Activated naive CD8-positive, alpha-beta T cell treated with anti-CD3 and anti-CD28 coated beads, Interleukin-2, amount 10 ng/mL, durations not matched to agents 7 days and 5 days (primary cell): ENCODE measurements at regions not wholly inside any gene's neighbourhood (a gene's known extent, or its start where the extent isn't known, plus 50 kb on each side); places are given as distances from the start of the nearest gene placed in this dataset.

Source experiments
- ATAC-seq: fragments of 150-1000 bp; cut with Tn5 transposase; one replicate; pipeline ENCODE4 v1.10.0; 2021; ENCODE audit warnings: low read depth, moderate library complexity
- POLR2A ChIA-PET: fragments of 350-600 bp; sonication (Branson Sonifier 250); formaldehyde crosslinking; loops from one replicate; lab custom pipeline; 2021; ENCODE audit warnings: antibody characterized with exemption; lab: Charles Lee
- DNase-seq: peaks from one replicate; pipeline ENCODE4 v3.0.0; 2021
- H3K27ac Mint-ChIP-seq: one replicate; pipeline ENCODE4 v1.8.0; 2022; ENCODE audit warnings: mild to moderate bottlenecking, mixed read lengths
- H3K27me3 Mint-ChIP-seq: one replicate; pipeline ENCODE4 v1.8.0; 2022; ENCODE audit warnings: mild to moderate bottlenecking, moderate library complexity, mixed read lengths
- H3K36me3 Mint-ChIP-seq: one replicate; pipeline ENCODE4 v1.8.0; 2021; ENCODE audit warnings: mild to moderate bottlenecking, mixed read lengths
- H3K4me1 Mint-ChIP-seq: one replicate; pipeline ENCODE4 v1.8.0; 2021; ENCODE audit warnings: mixed read lengths
- H3K4me3 Mint-ChIP-seq: one replicate; pipeline ENCODE4 v1.8.0; 2022; ENCODE audit warnings: mild to moderate bottlenecking, moderate library complexity, mixed read lengths
- H3K9me3 Mint-ChIP-seq: one replicate; pipeline ENCODE4 v1.8.0; 2021; ENCODE audit warnings: mixed read lengths

GRCh38 chrX:69263251-69263820 is 98.1 kb upstream of the PJA1 start:
- ATAC-seq (no peak), DNase-seq (no peak)
- POLR2A ChIA-PET, result no interaction called here
- no peaks in the 10 kb centered on the region for H3K4me1 Mint-ChIP-seq
- H3K9me3 Mint-ChIP-seq, result no peaks in the 10 kb centered on the region
- no peak overlapping the region for H3K4me3 Mint-ChIP-seq
- H3K36me3 Mint-ChIP-seq, result no peaks in the 10 kb centered on the region
- peaks cover 11% of the 10 kb centered on the region for H3K27me3 Mint-ChIP-seq
- H3K27ac Mint-ChIP-seq, result no peak overlapping the region

DNA sequence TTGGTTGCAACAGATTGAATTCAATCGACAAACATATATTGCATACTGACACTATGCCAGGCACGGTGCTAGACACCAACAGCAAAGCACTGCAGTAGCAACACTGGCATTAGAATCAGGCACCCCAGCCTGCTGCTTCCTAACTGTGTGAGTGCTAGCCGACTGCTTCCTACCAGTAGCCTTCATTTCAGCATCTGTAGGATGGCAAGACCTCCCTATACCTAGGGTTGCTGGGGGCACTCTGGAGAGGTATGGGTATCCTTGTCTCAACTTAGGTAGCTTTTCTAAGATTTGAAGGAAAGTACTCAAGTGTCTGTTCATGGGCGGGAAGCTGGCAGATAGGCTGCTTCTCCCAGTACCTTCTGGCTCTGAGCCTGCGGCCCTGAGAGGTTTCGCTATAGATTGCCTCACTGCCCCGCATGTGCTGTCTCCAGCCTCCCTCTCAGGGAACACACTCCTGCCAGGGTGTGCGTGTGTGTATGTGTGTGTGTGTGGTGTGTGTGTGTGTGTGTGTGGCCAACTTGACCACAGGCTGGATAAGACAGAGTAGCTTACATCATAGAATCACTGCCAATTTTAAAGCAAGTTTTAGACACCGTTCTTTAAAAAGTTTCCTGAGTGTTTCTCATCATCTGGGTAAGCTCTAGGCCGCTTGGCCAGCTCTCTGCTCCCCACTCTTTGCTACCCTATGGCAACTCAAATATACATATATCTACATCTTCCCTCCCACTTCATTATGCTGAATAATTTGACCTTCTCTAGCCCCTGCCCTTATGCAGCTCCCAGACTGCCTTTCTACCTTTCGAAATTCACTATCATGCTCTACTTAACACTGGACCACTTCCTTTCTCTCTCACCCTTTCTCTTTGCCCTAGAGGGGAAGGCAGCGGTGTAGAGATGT is 97.0 kb upstream of the PJA1 start:
- POLR2A ChIA-PET, result no interaction called here
- Mint-ChIP-seq H3K27ac (no peak overlapping the region), H3K27me3 (peaks cover 11% of the 10 kb centered on the region), H3K4me1 (no peaks in the 10 kb centered on the region), H3K9me3 (no peaks in the 10 kb centered on the region), H3K4me3 (no peak overlapping the region), H3K36me3 (no peaks in the 10 kb centered on the region)
- no peak for ATAC-seq
- no peak for DNase-seq

- H3K4me3 Mint-ChIP-seq, result no peak overlapping the region
- no peaks in the 10 kb centered on the region for H3K9me3 Mint-ChIP-seq
- no peaks in the 10 kb centered on the region for H3K36me3 Mint-ChIP-seq
- H3K27me3 Mint-ChIP-seq, result peaks cover 11% of the 10 kb centered on the region
- DNase-seq (no peak), ATAC-seq (no peak)
- no peaks in the 10 kb centered on the region for H3K4me1 Mint-ChIP-seq
- POLR2A ChIA-PET, result no interaction called here
- H3K27ac Mint-ChIP-seq, result no peak overlapping the region
These were observed 94.9 kb upstream of the PJA1 start for GRCh38 chrX:69260169-69260568.

DNA sequence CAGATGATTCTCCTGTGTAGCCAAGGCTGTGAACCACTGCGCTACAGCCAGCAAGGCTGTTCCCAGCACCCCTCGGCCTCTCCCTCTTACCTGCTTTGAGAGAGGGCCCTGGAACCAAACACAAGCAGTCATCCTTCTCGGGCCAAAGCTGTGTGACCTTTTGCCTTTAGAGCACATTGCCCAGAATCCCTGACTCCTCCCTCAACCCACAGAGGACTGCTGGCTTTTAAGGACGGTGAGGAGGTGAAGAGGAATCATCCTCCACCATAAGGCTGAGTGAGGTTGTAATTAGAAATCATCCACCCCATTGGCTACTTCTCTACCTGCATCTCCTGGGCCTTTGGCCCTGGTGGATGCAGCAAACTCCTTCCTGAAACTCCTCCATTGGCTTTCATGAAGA is 93.6 kb upstream of the PJA1 start:
- H3K27me3 Mint-ChIP-seq, result peaks cover 10% of the 10 kb centered on the region

DNA sequence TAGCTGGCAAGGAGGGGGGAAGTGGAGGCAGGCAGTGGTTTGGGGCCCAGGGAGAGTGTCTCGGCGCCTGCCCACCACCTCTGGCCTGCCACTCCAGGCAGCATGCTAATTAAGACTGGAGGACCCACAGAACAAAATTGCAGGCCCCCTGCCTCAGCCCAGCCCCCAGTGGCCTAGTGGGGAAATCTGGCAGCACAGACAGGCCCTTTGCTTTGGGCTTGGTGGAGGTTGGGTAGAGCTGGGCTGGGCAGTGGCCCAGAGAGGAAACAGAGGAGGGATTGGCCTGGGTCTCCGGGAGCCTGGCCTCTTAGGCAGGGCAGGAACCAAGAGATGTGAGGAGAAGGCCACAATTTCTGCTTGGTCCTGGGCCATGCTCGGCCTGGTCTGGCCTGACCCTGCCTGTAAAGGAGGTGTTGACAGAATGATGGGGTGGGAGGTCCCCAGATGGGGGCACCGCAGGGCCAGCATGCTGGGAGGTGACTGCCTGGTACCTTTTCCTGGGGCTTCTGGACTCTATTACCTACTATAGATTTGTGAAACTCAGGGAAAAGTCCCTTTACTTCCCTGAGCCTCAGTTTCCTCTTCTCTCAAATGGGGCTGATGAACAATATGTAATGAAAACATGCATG is 92.4 kb upstream of the PJA1 start:
- DNase-seq (no peak), ATAC-seq (no peak)
- no peaks in the 10 kb centered on the region for H3K9me3 Mint-ChIP-seq
- no peak overlapping the region for H3K27ac Mint-ChIP-seq
- no peaks in the 10 kb centered on the region for H3K4me1 Mint-ChIP-seq
- H3K4me3 Mint-ChIP-seq, result no peak overlapping the region
- H3K27me3 Mint-ChIP-seq, result peaks cover 2% of the 10 kb centered on the region
- POLR2A ChIA-PET, result no interaction called here
- H3K36me3 Mint-ChIP-seq, result no peaks in the 10 kb centered on the region

More for the DNA sequence above, 93.6 kb upstream of the PJA1 start:
- Mint-ChIP-seq H3K27ac (no peak overlapping the region), H3K36me3 (no peaks in the 10 kb centered on the region), H3K9me3 (no peaks in the 10 kb centered on the region), H3K4me1 (no peaks in the 10 kb centered on the region), H3K4me3 (no peak overlapping the region)
- no peak for ATAC-seq
- POLR2A ChIA-PET, result no interaction called here
- DNase-seq, result no peak

DNA sequence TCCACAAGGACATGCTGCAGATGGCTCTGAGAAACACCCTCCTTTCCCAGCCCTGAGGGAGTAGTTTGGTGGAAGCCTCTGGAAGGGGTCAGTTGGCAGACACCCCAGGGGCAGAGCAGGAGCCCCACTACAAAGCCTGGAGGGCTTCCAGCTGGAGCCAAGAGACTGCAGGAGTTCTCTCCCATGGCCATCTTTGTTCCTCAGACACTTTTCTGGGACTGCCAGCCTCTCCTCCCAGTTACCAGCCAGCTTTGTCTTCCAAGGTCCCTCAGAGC is 91.0 kb upstream of the PJA1 start:
- Mint-ChIP-seq H3K4me1 (no peaks in the 10 kb centered on the region), H3K9me3 (no peaks in the 10 kb centered on the region), H3K36me3 (no peaks in the 10 kb centered on the region), H3K4me3 (no peak overlapping the region), H3K27me3 (peaks cover 2% of the 10 kb centered on the region), H3K27ac (no peak overlapping the region)
- DNase-seq, result no peak
- no peak for ATAC-seq
- POLR2A ChIA-PET, result no interaction called here

- H3K4me3 Mint-ChIP-seq, result no peak overlapping the region
- H3K4me1 Mint-ChIP-seq, result no peaks in the 10 kb centered on the region
- ATAC-seq (no peak), DNase-seq (no peak)
- H3K9me3 Mint-ChIP-seq, result no peaks in the 10 kb centered on the region
- H3K27ac Mint-ChIP-seq, result no peak overlapping the region
- POLR2A ChIA-PET, result no interaction called here
- peaks cover 2% of the 10 kb centered on the region for H3K27me3 Mint-ChIP-seq
- H3K36me3 Mint-ChIP-seq, result no peaks in the 10 kb centered on the region
These were observed 90.4 kb upstream of the PJA1 start for GRCh38 chrX:69255441-69256290.

GRCh38 chrX:69253821-69254220 is 88.6 kb upstream of the PJA1 start:
- Mint-ChIP-seq H3K36me3 (no peaks in the 10 kb centered on the region), H3K4me3 (no peak overlapping the region), H3K27me3 (peaks cover 2% of the 10 kb centered on the region), H3K9me3 (no peaks in the 10 kb centered on the region), H3K4me1 (no peaks in the 10 kb centered on the region), H3K27ac (no peak overlapping the region)
- DNase-seq (no peak), ATAC-seq (no peak)
- POLR2A ChIA-PET, result no interaction called here

DNA sequence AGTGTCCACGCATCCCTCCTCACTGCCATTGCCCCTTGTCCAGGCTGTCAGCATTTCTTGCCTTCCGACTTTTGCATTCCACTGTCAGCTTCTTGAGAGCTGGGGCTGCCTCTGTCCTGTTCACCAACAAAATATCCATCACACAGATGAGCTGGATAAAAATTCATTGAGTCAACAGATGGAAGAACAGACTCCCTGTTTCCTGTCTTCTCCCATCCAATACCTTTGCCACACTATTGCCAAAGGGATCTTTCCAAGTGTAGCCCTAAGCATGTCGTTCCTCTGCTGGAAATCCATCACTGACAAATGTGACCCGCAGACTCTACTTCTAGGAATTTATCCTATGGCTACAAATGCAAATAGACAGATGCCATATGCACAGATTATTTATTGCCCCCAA is 78.0 kb upstream of the PJA1 start:
- no peaks in the 10 kb centered on the region for H3K27me3 Mint-ChIP-seq
- H3K27ac Mint-ChIP-seq, result no peak overlapping the region
- POLR2A ChIA-PET, result no interaction called here
- H3K4me1 Mint-ChIP-seq, result no peaks in the 10 kb centered on the region
- no peaks in the 10 kb centered on the region for H3K9me3 Mint-ChIP-seq
- H3K36me3 Mint-ChIP-seq, result no peaks in the 10 kb centered on the region
- no peak for DNase-seq
- ATAC-seq, result no peak
- H3K4me3 Mint-ChIP-seq, result no peak overlapping the region

GRCh38 chrX:69238887-69239231 is 73.6 kb upstream of the PJA1 start:
- DNase-seq (no peak), ATAC-seq (no peak)
- Mint-ChIP-seq H3K27me3 (no peaks in the 10 kb centered on the region), H3K27ac (no peak overlapping the region), H3K4me1 (no peaks in the 10 kb centered on the region), H3K36me3 (no peaks in the 10 kb centered on the region), H3K9me3 (no peaks in the 10 kb centered on the region), H3K4me3 (no peak overlapping the region)
- POLR2A ChIA-PET, result no interaction called here

DNA sequence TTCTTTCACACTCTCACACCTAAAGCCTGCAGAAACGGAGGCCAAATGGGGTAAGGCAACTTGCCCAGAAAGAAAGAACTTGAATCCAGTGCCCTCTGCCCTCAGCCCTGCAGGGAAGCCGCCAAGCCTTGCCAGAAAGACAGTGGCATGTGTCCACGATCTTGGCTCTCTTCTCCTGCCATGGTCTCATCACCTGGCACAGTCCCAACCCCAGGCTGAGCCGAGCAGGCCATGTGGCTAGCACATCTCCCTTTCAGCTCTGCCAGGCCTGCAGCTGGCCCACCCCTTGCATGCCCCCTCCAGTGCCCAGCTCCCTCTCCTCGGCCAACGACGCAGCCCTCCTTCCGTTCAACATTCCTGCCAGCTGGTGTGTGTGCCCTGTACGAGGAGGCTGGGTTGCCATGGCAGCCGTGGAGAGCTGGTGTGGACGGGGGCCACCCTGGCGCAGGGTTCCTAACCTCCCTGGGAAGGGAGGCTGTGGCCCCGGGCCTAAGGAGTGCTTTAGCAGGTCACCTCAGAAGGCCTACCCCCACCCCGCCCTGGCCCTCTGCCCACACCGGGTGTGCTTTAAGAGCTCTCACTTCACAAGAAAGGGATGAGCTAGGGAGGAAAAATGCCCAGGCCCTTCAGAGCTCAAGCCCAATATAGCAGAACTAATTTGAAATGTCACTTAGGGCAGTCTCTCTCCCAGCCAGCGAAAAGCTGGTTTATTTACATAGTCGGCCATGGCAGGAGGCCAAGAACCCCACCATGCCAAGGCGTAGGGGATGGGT is 73.0 kb upstream of the PJA1 start:
- no peak overlapping the region for H3K27ac Mint-ChIP-seq
- H3K9me3 Mint-ChIP-seq, result no peaks in the 10 kb centered on the region
- H3K36me3 Mint-ChIP-seq, result no peaks in the 10 kb centered on the region
- no peak for ATAC-seq
- H3K4me1 Mint-ChIP-seq, result no peaks in the 10 kb centered on the region
- POLR2A ChIA-PET, result no interaction called here
- no peak overlapping the region for H3K4me3 Mint-ChIP-seq
- no peak for DNase-seq
- H3K27me3 Mint-ChIP-seq, result no peaks in the 10 kb centered on the region

DNA sequence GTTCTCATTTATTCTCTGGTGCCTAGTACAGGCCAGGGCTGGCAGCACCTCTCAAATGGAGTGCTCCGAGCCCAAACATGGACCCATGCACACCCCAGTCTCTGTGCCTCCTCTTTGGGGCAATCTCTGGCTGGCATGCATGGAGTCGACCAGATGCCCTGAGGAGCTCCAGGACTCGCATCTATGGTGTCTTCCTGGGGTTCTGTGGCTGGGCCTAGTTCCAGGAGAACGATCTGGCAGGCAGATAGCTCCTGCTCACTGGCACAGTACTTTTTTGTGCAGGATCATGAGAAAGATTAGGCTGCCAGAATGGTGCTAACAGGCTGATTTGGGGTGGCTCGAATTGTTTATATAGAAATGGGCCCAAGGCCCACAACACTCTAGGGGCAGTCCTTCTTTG is 72.0 kb upstream of the PJA1 start:
- DNase-seq (no peak), ATAC-seq (no peak)
- Mint-ChIP-seq H3K9me3 (no peaks in the 10 kb centered on the region), H3K4me3 (no peak overlapping the region), H3K36me3 (no peaks in the 10 kb centered on the region), H3K27me3 (no peaks in the 10 kb centered on the region), H3K27ac (no peak overlapping the region), H3K4me1 (no peaks in the 10 kb centered on the region)
- POLR2A ChIA-PET, result no interaction called here

- no peak overlapping the region for H3K4me3 Mint-ChIP-seq
- H3K9me3 Mint-ChIP-seq, result no peaks in the 10 kb centered on the region
- POLR2A ChIA-PET, result no interaction called here
- ATAC-seq (no peak), DNase-seq (no peak)
- H3K4me1 Mint-ChIP-seq, result no peaks in the 10 kb centered on the region
- no peaks in the 10 kb centered on the region for H3K27me3 Mint-ChIP-seq
- no peaks in the 10 kb centered on the region for H3K36me3 Mint-ChIP-seq
- no peak overlapping the region for H3K27ac Mint-ChIP-seq
These were observed 71.4 kb upstream of the PJA1 start for GRCh38 chrX:69236641-69237040.
